Stimulated activated CD4-positive, alpha-beta T cell treated with anti-CD3 and anti-CD28 coated beads, Interleukin-1b, Interleukin-23, amount 100 ng/mL, for 4 hours (primary cell): ENCODE measurements at regions not wholly inside any gene's neighbourhood (a gene's known extent, or its start where the extent isn't known, plus 50 kb on each side); places are given as distances from the start of the nearest gene placed in this dataset.

Experiments
- DNase-seq, 2 donors: peaks; one replicate each; pipeline ENCODE4 v3.0.0-alpha.2; 2020; ENCODE audit warnings: low read depth in 2 of 2

DNA sequence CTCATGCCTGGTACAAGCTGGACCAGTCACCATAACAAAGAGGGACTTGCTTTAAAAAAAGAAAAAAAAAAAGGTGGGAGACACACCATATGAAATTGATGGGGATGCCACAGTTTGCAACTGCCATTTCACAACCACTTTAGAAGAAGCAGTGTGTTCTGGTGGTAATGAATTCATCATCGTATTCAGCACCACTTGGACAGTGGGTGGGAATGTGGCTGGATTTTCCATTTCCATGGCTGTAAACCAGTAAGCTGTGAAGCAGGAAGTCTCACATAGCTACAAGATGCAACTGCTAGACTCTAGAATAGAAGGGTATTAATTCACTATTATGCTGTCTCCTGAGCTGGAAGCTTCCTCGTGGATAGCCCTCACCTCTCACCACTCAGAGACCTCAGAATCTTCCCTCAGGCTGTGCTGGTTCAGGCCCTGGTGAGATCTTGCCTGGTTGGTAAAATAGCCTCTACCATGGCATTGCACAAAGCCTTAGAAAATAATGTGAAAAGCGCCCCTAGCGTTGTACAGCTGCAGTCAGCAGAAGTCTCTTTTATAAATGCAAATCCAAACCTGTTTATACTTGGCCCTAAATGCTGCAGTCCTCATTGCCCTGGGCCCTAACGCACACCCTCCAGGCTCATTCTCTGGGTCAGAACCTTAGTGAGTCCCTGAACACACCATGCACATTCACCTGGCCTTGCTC is 150.7 kb downstream of the KCTD15 start:
- no peak for DNase-seq

DNA sequence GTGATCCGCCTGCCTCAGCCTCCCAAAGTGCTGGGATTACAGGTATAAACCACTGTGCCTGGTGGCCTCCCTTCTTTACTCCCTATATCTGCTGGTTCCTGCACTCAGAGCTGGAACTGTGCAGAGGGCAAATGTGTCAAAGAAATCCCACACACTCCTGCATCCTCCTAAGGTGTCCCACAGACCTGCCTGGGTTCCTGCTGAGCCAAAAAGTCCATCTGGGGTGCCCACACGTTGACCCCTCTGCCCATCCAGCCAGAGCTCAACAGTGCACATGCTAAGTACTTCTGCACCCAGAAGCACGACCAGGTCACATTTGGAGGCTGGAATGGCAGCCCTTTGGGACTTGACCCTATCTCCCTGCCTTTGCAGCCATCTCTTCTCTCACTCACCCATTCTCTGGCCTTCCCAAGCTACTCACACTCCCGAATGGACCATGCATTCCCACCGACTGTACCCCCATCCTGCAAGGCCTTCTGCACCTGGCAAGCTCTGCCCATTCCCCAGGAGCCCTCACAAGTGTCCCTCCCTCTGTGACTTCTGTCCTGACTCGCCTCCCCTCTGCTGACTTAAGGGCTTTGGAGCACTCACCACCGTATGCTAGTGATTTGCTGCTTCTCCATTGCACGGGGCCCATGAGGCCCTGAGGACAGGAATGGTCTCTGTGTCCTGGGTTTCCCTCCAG is 152.1 kb downstream of the KCTD15 start:
- DNase-seq: no peak

- no peak for DNase-seq
Observed at GRCh38 chr19:33950091-33950750, 153.6 kb downstream of the KCTD15 start.

- DNase-seq: no peak
Observed at GRCh38 chr19:33953023-33953422, 156.4 kb downstream of the KCTD15 start.

GRCh38 chr19:33953592-33953991 is 156.9 kb downstream of the KCTD15 start:
- DNase-seq: no peak

DNA sequence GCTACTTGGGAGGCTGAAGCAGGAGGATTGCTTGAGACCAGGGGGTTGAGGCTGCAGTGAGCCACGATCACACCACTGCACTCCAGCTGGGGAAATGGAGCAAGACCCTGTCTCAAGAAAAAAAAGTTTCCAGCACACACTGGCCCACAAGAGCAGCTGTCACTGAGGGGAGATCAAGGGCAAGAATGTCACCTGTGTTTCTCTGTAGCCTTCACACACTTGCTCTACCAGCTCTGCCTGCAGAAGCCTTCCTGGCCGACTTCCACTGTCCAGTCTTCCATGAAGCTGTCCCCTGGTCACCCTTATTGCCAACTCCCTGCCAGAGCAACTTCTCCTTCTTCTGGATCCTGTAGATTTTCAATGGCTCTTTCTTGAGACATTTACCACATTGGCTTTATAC is 158.0 kb downstream of the KCTD15 start:
- DNase-seq: no peak

- no peak for DNase-seq
Observed at GRCh38 chr19:33956941-33957340, 160.3 kb downstream of the KCTD15 start.

DNA sequence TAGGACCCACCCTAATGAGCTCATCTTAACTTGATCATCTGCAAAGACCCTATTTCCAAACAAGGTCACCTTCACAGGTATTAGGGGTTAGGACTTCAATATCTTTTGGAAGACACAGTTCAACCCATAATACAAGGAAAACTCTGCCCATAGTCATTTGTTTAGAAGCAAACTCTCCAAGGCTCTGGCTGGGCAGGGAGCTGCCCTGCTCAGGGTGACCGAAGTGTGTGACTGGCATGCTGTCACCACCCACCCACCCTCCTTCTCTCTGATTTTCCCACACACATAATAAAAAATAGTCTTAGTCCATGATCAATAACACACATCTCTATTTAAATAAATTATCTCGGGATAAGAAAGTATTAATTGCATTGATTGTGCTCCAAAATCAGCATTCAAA is 161.1 kb downstream of the KCTD15 start:
- DNase-seq: no peak

GRCh38 chr19:33960566-33960965 is 163.9 kb downstream of the KCTD15 start:
- DNase-seq: no peak

- no peak for DNase-seq
Observed at GRCh38 chr19:33962161-33962560, 165.5 kb downstream of the KCTD15 start.

DNA sequence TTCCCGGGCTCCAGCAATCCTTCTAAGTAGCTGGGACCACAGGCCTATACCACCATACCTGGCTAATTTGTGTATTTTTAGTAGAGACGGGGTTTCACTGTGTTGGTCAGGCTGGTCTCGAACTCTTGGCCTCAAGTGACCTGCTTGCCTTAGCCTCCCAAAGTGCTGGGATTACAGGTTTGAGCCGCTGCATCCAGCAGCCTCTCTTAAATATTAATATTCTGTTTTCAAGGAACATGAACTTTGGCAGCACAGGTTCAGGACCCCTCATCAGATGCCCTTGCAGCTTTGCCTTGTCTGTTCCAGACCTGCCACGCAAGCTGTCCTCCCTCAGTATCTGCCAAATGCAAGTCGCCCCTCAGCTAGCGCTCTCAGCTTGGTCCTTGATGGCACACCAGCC is 166.8 kb downstream of the KCTD15 start:
- no peak for DNase-seq

DNA sequence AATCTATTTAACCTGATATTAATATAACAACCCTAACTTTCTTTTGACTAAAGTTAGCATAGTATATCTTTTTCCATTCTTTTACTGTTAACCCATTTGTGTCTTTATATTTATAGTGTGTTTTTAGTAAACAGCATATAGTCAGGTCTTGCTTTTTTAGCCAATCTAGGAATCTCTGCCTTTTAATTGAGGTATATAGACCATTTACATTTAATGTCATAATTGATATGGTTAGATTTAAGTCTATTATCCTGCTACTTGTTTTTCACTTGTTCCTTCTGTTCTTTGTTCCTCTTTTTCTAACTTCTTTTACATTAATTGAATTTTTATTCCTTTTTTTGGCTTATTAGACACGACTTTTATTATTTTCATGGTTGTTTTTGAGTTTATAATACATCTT is 174.4 kb downstream of the KCTD15 start:
- no peak for DNase-seq

- no peak for DNase-seq
Observed at GRCh38 chr19:33977756-33978685, 181.4 kb downstream of the KCTD15 start.

DNA sequence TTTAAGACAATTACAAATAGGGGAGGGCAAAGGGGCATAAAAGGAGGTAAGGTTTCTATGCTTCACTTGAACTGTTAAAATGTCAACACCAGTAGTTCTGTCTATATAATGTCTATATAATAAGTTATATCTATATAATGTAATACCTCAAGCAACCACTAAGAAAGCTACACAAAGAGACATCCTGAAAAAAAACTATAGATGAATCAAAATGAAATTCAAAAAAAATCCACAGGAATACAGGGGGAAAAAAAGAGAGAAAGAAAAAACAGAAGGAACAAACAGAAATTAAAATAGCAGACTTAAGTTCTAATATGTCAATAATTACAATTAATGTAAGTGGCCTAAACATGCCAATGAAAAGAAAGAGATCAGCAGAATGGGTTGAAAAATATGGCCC is 186.0 kb downstream of the KCTD15 start:
- DNase-seq: no peak

GRCh38 chr19:33988601-33989000 is 183.7 kb upstream of the LSM14A start:
- DNase-seq: no peak

DNA sequence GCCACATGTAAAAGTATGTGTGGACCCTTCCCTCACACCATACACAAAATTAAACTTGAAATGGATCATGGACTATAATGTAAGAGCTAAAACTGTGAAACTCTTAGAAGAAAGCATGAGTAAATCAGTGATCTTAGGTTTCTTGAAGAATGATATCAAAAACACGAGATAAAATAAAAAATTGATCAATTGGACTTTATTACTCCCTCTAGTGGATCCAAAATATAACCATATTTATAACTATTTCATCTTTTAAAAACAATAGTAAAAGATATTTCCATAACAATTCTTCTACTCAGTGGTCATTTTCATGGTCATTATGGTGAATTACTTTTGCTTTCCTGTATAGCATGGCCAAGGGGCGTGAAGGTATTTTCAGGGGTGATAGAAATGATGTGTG is 174.6 kb upstream of the LSM14A start:
- DNase-seq: no peak

- no peak for DNase-seq
Observed at GRCh38 chr19:33998302-33998701, 174.0 kb upstream of the LSM14A start.

- DNase-seq: no peak
Observed at GRCh38 chr19:33998739-33999345, 173.5 kb upstream of the LSM14A start.

DNA sequence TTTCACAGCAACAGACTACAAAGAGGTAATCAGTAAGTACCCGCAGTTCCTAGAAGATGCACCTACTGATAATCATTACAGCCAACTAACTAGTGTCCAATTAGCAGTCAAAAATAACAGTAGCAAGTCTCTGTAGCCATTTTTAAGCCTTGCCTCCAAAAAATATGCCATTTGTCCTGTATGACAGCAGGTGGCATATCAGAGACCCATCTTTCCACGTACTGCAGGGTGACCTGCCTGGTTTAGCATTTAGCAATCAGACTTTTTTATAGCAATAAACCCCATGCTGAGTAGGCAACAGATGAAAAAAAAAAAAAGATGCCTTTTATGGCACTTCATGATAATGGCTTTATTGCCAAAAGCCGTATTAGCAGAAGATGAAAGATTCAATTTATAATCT is 155.3 kb upstream of the LSM14A start:
- DNase-seq: no peak

- DNase-seq: no peak
Observed at GRCh38 chr19:34017601-34018000, 154.7 kb upstream of the LSM14A start.

GRCh38 chr19:34018546-34018945 is 153.8 kb upstream of the LSM14A start:
- no peak for DNase-seq

- no peak for DNase-seq
Observed at GRCh38 chr19:34023381-34023780, 148.9 kb upstream of the LSM14A start.
